HG03196 (cell line): ENCODE measurements at regions not wholly inside any gene's neighbourhood (a gene's known extent, or its start where the extent isn't known, plus 50 kb on each side); places are given as distances from the start of the nearest gene placed in this dataset.

Experiments used
- ATAC-seq: cut with Tn5 transposase; IDR thresholded peaks from one replicate; pipeline ENCODE4 v1.9.1; 2021; ENCODE audit not compliant: unreplicated experiment

DNA sequence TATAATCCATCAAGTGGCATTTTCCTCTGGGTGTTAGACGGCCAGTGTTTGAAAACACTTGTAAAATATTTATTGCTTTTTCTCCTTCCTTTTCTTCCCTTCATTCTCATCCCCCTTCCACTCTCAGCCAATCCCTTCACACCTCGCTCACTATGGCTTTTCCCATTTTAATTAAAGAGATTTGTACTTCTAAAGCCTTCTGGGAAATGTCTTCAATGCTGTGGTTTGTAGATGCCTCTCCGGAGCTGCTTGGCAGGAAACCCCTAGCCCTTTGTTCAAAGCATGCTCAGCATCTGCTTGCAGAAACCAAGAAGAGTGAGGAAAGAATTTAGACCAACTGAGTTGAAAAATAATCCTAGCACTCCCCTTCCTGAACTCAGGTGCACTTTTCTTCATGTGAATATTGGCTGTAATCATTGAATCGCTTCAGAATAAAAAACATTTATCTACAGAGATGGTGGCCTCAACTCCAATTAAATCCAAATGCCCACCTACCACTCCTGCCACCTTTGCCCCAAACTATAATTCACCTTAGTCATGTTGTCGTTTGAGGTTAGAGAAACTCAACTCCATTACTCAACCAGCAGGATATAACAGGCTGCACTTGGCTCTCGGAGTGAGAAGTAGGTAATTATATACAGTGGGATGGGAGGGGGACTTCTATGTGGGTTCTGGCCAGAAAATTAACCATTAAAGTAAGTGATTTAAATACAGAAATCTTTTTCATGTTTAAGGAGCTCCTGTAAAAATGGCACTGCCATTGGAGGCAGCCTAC, 659.4 kb upstream of the CAMK1G start:
- no peak for ATAC-seq

- ATAC-seq = no peak
These were observed 658.6 kb upstream of the CAMK1G start for GRCh38 chr1:208924928-208925327.

- ATAC-seq = no peak
These were observed 655.0 kb upstream of the CAMK1G start for GRCh38 chr1:208928349-208929010.

GRCh38 chr1:208929575-208929974, 653.9 kb upstream of the CAMK1G start:
- ATAC-seq = no peak

DNA sequence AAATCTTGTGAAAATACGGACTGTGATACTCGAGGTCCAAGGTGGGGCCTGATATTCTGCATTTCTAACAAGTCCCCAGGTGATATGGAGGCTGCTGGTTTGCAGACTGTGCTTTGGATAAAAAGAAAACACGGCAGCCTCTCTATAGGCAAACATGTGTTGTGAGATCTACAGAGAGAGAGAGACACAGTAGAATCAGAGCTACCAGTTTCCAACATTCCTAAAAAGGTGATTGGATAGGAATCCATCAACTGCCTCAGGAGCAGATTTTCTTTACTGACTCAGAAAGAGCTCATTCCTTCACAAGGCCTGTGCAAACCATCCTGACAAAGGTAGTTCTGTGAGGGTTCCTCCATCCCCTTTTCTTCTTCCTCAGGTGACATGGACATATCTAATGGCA, 651.6 kb upstream of the CAMK1G start:
- no peak for ATAC-seq

- ATAC-seq = no peak
These were observed 649.5 kb upstream of the CAMK1G start for GRCh38 chr1:208933984-208934525.

- no peak for ATAC-seq
These were observed 648.6 kb upstream of the CAMK1G start for GRCh38 chr1:208934933-208935332.

- ATAC-seq = no peak
These were observed 647.9 kb upstream of the CAMK1G start for GRCh38 chr1:208935517-208936187.

DNA sequence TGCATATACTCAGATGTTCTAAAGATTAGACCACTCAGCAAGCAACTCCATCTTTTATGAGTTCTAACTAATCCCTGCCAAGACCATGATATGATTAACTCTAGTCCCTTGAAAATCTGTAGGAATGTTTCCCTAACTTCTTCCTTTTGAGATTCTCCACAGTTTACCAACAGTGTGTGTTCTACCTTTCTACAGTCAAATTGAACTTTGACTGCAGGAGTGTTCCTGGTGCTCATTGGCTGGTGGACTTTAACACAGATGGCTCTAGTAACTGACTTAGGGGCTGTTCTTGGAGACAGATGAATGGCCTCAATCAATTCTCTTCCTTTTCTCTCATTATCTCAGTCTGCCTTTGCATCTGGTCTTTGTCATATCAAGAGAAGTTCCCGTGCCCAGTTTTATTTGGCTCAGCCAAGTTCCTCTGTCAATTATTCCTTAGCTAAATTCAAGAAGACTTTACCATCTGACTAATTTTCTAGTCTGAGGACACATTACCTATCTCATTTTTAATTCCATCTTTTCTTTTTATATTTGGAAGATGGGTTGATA, 643.9 kb upstream of the CAMK1G start:
- ATAC-seq = no peak

GRCh38 chr1:208942394-208943130, 641.0 kb upstream of the CAMK1G start:
- ATAC-seq = no peak

GRCh38 chr1:208943291-208943690, 640.2 kb upstream of the CAMK1G start:
- no peak for ATAC-seq

- no peak for ATAC-seq
These were observed 638.5 kb upstream of the CAMK1G start for GRCh38 chr1:208944981-208945451.

- ATAC-seq = no peak
These were observed 633.3 kb upstream of the CAMK1G start for GRCh38 chr1:208950206-208950605.

- ATAC-seq = no peak
These were observed 632.4 kb upstream of the CAMK1G start for GRCh38 chr1:208951026-208951525.

DNA sequence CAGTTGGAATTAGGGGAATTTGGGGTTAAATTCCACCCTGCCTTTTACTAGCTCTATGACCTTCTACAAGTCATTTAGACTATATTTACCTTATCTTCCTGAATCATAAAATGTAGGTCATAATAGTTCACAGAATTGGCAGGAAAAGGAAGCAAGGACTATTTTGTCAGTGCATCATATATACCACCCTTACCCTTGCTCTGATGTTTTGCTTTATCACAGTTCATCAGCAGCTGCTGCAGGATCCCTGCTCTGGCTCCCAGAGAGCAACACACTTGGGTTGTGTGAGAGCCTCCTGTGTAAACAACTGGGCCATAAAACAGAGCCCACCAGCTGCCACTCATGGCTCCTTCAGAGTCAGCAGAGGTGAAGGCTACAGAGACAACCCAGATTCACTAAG, 631.6 kb upstream of the CAMK1G start:
- ATAC-seq = no peak

GRCh38 chr1:208962867-208963266, 620.6 kb upstream of the CAMK1G start:
- ATAC-seq = no peak

- ATAC-seq = no peak
These were observed 618.2 kb upstream of the CAMK1G start for GRCh38 chr1:208965351-208965750.

GRCh38 chr1:208967334-208967733, 616.2 kb upstream of the CAMK1G start:
- no peak for ATAC-seq

GRCh38 chr1:208974717-208975116, 608.8 kb upstream of the CAMK1G start:
- no peak for ATAC-seq

DNA sequence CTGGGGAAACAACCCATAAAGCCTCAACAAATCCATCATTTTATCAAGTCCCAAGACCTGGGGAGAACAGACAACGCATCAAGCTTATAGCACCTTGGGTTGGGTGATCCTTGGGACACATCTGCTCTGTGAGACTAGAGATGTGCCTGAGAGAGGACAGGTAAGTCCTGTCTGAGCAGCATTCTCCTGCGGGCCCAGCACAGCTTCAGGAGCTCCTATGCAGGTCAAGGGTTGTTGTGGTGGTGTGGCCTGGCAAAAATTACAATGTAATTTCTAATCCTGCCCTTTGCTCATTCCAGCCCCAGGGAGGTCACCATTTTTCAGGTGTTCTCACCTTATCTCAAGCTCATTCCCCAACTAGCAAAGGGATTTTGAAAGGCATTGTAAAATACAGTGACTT, 608.1 kb upstream of the CAMK1G start:
- ATAC-seq = no peak
